Occipital lobe (tissue), 1 donor: ENCODE measurements at regions not wholly inside any gene's neighbourhood (a gene's known extent, or its start where the extent isn't known, plus 50 kb on each side); places are given as distances from the start of the nearest gene placed in this dataset.

Experiments used
- DNase-seq: peaks from one replicate; lab custom pipeline; 2025; lab: John Stamatoyannopoulos, UW

DNA sequence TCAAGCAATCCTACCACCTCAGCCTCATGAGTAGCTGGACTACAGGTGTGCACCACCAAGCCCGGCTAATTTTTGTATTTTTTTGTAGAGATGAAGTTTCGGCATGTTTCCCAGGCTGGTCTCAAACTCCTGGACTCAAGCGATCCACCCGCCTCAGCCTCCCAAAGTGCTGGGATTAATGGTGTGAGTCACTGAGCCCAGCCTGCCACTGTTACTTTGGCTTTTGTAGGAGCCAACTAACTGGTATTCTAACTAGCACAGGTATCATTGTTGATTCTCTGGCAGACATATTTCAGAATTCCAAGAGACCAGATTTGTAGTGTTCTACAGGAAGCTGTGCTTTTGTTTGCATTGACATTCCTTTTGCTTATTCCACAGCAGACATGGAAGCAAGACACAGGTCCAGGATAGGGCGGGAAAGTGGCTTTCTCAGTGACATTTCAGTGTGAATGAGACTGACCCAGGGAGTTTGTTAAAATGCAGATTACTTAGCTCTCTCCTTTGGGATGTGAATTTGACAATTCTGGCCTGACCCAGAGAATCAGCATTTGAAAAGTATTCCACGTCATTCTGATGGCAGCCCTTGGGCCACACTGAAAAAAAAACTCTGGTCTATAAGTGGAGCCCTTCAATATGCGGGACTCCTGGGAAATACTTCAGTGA lies 52.2 kb upstream of the PAX6 start:
- DNase-seq = no peak

- no peak for DNase-seq
Measured at GRCh38 chr11:31861011-31861410, 49.9 kb upstream of the PAX6 start.
